GM23338 (cell line): ENCODE measurements at regions not wholly inside any gene's neighbourhood (a gene's known extent, or its start where the extent isn't known, plus 50 kb on each side); places are given as distances from the start of the nearest gene placed in this dataset.

ENCODE experiments used
- EZH2 ChIP-seq: fragments of 200-600 bp; sonication (generic); IDR thresholded peaks from one replicate; pipeline ENCODE4 v1.8.0; 2017; ENCODE audit warnings: antibody characterized with exemption, mild to moderate bottlenecking, low read depth; ENCODE audit not compliant: unreplicated experiment
- TF ChIP-seq, protein P1 (sequence below), 2 experiments: fragments of 200-600 bp in 1 of 2; sonication (generic) in 1 of 2; conservative IDR thresholded peaks; 2 replicates each; pipeline versions ENCODE4 v1.5.1 to v1.6.1; 2016 to 2017; ENCODE audit warnings: antibody characterized with exemption in 2 of 2, low read depth in 2 of 2, mild to moderate bottlenecking in 2 of 2, moderate library complexity in 1 of 2

GRCh38 chr2:59654710-59655109, 898.7 kb downstream of the BCL11A start:
- TF ChIP-seq EZH2, result no peak
- TF ChIP-seq, protein P1, sequence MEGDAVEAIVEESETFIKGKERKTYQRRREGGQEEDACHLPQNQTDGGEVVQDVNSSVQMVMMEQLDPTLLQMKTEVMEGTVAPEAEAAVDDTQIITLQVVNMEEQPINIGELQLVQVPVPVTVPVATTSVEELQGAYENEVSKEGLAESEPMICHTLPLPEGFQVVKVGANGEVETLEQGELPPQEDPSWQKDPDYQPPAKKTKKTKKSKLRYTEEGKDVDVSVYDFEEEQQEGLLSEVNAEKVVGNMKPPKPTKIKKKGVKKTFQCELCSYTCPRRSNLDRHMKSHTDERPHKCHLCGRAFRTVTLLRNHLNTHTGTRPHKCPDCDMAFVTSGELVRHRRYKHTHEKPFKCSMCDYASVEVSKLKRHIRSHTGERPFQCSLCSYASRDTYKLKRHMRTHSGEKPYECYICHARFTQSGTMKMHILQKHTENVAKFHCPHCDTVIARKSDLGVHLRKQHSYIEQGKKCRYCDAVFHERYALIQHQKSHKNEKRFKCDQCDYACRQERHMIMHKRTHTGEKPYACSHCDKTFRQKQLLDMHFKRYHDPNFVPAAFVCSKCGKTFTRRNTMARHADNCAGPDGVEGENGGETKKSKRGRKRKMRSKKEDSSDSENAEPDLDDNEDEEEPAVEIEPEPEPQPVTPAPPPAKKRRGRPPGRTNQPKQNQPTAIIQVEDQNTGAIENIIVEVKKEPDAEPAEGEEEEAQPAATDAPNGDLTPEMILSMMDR (conservative IDR thresholded peaks at IDR 0.05; ENCODE audit: low read depth in 2 of 2), result no peak
